AG09319 (cell line): ENCODE measurements at regions not wholly inside any gene's neighbourhood (a gene's known extent, or its start where the extent isn't known, plus 50 kb on each side); places are given as distances from the start of the nearest gene placed in this dataset.

Experiments
- DNase-seq: peaks from one replicate; pipeline ENCODE4 v3.0.0-alpha.2; 2010; ENCODE audit warnings: low read depth; ENCODE audit errors: extremely low read depth
- CTCF ChIP-seq: IDR thresholded peaks from 2 replicates; pipeline ENCODE4 v1.5.1; 2011; ENCODE audit warnings: low read depth, mild to moderate bottlenecking, inconsistent platforms, low read length, moderate library complexity

GRCh38 chr7:33711231-33712019 lies 193.9 kb upstream of the BMPER start:
- DNase-seq: no peak
- TF ChIP-seq CTCF: no peak

- no peak for DNase-seq
- TF ChIP-seq CTCF: no peak
Observed at GRCh38 chr7:33712020-33712414, 193.3 kb upstream of the BMPER start.

GRCh38 chr7:33714208-33714607 lies 191.1 kb upstream of the BMPER start:
- no peak for TF ChIP-seq CTCF

DNA sequence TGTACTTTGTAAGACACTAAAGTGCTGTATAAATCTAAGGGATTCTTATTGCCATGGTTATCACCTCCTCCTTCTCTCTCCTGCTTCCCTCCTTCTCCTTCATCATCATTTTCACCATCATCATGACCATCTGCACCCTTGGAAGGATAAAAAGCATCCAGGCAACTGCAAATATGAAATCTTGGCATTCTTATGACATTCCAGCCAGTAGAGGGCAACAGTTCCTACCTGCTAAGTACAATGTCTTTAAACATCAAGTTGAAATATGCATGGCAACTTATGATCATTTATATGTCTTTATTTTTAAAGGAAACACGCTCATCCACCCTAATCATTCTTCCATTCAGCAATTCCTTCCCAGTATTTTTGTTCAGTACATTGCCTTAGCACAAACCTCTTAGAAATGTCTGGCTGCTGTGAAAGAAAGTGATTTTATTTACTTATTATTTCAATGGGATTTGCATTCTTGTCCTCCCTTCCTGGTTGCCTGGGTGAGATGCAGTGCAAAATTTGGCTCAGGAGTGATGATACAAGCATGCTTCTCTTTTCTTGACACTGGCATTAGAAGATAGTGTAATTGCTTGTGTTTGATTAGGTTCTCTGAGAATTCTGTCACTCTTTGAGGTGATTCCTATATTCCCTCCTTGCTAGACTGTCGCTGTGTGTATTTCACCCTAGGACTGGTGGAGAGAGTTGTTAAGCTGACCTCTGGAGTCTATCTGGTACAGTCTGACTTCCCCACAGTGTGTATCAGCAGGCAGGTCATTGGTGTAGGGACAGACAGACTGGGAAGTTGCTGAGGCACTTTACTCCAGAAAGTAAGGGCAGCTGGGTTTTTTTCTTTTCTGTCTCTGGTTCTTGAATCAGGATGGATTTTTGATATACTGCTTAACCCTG lies 188.5 kb upstream of the BMPER start:
- no peak for DNase-seq
- peak; percentile 48 for TF ChIP-seq CTCF

More at GRCh38 chr7:33714208-33714607, 191.1 kb upstream of the BMPER start:
- no peak for DNase-seq

GRCh38 chr7:33719059-33719581 lies 186.2 kb upstream of the BMPER start:
- no peak for TF ChIP-seq CTCF
- DNase-seq: no peak

DNA sequence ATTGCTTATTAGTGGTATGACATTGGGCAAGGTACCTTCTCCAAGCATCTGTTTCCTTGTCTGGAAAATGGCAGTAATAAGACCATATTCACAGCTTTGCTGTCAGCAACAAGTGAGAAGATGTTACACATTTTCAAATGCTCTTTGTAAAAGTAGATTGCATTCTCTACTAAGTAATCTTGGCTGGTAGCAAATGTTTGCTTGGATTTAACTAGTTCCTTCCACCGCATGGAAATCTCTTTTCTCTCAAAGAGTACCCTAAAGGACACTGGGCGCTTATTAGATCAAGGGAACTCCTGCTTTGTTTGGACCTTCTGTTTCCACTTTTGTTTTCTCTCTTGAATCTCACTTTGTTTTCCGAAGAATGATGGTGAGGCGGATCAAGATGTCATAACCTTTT lies 185.2 kb upstream of the BMPER start:
- TF ChIP-seq CTCF: no peak
- DNase-seq: no peak

DNA sequence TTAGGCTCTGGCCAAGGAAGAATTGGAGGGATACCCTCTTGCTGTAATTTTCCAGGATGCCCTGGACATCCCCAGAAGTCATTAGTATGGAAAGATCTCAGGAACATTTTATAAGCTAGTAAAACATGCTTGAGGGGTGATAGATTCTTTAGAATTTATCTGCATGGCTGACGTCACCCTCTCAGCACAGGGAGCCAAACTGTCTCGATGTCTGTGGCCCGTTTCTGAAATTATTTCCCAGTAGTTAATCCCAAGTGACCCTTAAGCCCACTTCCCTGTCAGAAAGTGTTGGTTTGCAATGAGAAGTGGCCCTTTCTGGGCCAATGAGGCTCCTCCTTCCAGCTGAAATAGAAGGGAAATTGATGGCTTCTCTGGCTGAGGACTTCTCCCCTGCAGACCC lies 184.5 kb upstream of the BMPER start:
- DNase-seq: no peak
- no peak for TF ChIP-seq CTCF
